HG03521 (cell line): ENCODE measurements at regions not wholly inside any gene's neighbourhood (a gene's known extent, or its start where the extent isn't known, plus 50 kb on each side); places are given as distances from the start of the nearest gene placed in this dataset.
"Not testable (repeated sequence)": the region's sequence is repeated elsewhere in the genome, so short reads cannot be mapped to it uniquely, and the experiment has no call there.

Experiments
- ATAC-seq: cut with Tn5 transposase; IDR thresholded peaks from one replicate; pipeline ENCODE4 v1.9.1; 2021; ENCODE audit warnings: mild to moderate bottlenecking, moderate library complexity; ENCODE audit not compliant: unreplicated experiment

DNA sequence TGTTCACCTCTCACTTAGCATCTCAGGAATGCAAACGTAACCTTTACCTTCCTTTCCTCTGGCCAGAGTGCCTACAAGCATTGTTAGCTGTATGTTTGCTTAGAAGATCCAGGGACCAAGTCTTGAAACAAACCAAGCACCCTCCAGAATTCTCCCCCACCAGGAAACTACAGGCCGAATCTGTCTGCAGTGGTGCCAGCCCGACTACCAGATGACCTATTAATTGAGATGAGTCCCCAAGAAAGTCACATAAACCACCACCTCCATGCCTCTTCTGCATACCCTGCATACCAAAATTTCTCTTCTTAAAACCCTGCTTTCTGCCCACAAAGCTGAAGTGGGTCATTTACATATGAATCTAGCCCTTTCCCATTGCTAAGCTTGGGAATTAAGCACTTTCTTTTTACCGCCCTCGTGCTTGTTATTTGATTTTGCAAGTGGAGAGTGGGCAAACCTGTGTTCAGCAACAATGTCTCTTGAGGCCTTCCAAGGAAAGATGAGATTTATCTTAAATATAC is 1239.1 kb downstream of the CDH12 start:
- no peak for ATAC-seq

DNA sequence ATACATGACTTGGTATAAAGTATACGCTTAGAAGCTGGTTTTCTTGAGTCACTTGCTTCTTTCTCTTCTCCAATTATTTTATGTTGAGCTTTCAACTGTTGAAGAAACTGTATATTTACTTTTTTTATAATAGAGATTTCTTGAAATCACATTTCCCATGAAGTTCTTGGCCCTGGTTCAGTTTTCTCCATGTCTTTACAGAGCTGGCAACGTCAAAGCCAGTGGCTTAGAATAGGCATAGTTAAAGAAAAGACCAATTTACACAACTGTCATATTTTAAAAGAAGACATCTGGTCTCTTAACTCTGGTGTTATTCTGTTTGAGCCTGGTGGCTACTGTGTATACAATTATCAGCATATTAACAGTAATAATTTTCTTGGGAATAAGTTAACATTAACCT is 1249.3 kb downstream of the CDH12 start:
- no peak for ATAC-seq

DNA sequence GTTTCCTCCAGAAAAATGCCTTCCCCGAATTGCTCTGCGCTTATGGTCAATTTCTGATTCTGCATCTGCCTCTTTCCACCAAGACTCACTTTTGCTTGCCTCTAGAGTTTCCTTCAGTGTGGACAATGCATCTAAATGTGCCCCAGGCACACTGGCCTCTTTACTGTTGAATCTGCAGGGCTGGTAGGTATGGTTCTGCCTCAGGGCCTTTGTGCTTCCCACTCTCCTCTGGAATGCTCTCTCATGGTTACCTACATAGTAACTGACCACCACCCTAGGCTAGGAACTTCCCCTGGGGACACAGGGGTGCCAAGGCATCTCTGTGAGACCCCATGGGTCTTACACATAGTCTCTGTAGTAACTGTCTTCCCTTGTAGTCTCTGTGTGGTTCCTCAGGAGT is 1258.6 kb downstream of the CDH12 start:
- no peak for ATAC-seq

DNA sequence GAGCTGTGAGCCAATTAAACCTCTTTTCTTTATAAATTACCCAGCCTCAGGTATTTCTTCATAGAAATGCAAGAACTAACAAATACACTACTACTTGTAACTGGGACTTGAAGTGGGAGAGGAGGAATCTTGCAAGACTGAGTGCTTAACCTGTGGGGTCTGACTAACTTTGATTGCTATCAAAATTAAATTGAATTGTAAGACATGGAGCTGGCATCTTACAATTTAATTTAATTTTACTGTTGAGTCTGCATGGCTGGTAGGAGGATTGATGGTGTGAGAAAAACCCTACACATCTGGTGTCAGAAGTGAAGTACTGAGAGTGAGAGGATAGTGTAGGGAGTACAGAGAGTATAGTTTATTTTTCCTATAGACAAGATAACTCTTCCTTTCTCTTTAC is 1259.9 kb downstream of the CDH12 start:
- no peak for ATAC-seq

DNA sequence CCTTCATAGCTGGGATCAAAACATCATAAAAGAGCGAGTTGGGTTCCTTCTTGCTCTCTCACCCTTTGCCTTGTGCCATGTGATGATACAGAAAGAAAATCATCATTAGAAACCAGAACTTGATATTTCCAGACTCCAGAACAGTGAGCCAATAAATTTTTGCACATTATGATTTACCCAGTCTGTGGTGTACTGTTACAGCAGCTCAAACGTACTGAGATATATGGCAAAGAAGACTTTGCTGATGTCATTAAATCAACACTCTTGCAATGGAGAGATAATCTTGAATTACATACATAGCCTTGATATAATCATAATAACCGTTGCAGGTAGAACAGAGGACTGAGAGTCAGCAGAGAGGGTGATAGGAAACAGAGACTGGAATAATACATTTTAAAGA is 1271.6 kb downstream of the CDH12 start:
- ATAC-seq, result no peak

DNA sequence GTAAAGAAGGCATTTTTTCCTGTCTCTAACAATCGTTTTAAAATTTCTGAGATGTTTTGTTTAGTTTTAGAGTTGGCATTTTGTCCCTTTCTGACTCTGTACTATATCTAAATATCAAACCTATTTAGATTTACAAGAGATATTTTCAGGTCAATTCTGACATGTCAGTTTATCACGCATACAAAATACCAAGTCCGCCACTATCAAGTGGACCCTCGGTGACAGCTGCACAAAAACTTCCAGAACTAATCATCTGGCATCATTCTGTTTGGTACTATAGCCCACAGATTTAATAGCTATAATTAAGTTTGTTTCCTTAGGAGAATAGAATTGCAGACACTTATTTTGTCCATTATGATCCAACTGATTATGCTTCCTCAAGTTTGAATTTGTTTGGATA is 1278.2 kb downstream of the CDH12 start:
- ATAC-seq, result no peak

DNA sequence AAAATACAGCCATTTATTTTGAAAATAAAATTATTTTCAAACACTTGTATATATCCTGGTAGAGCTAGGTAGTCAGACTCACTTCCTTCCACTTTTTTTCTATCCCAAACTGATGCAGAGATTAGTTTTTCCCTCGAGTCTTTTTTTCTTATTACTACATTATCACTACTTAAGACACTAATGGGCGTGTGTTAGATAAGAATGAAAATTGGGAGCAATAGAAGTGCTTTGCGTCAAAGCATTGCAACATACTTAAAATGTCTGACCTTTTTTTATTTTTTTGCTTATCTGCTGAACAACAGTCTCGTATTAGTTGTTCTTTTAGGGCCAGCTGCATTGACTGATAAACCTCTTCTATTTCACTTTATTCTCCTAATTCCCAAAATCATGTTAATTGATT is 1278.7 kb downstream of the CDH12 start:
- no peak for ATAC-seq

DNA sequence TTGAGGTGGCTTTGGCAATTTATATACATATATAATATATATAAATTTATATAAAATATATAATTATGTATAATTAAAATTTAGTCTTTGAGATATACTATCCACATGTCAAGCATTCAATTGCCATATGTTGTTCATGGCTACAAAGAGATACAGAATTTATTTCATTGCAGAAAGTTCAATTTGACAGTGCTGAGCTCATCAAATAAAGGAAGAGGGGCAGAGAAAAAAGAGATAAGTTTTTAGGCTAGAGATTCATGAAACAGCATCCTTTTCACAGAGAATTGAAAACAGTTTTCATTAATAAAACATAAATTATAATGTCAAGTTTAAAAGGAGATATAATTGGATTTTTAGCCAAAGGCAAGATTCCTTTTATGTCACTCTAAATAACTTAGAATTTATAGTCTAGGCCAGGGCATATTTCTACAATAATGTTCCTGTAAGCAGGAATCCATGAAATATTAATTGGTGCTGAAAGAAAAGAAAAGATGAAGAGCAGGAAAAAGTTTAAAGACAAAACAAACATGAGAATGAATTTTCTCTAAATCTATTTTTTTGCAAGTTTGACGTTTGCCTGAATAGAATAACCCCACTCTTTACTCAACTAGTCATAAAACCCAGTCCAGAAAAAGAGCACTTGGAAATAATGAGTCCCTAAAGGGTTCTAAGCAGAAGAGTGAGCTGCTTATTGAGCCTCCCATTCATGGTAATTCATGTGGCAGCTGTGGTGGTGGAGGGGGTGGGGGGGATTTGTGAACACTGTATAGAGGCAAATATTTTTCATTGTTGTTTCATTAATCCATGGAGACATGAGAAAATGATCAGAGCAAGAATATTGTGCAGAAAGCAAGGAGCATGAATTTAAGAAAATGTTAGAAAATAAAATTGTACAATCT is 1279.5 kb downstream of the CDH12 start:
- no peak for ATAC-seq

DNA sequence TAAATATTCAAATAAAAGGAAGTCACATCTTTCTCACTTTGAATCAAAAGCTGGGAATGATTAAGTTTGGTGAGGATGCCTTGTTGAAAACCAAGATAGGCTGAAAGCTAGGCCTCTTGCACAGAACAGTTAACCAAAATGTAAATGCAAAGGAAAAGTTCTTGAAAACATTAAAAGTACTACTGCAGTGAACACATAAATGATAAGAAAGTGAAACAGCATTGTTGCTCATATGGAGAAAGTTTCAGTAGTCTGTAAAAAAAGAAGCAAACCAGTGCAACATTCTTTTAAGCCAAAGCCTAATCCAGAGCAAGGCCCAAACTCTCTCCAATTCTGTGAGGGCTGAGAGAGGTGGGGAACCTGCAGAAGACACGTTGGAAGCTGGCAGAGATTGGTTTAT is 1281.9 kb downstream of the CDH12 start:
- not testable (repeated sequence) for ATAC-seq

DNA sequence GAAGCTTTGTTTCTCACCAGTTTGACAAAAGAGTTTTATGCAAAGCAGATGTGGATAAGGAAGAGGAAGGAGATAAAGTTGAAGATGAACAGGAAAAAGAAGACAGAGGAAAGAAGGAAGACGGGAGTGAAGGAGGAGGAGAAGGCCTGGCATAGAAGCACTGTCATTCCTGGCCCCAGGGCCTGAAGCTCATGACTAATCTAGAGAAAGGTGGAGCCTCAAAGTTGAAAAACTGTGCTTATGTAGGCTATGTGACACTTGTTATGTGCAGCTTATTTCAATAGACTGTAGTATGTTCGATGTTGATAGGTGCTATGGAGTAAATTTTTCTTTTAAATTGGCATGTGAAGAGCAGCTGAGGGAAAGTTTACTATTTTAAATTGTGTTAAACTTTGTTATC is 1294.0 kb downstream of the CDH12 start:
- ATAC-seq, result not testable (repeated sequence)

DNA sequence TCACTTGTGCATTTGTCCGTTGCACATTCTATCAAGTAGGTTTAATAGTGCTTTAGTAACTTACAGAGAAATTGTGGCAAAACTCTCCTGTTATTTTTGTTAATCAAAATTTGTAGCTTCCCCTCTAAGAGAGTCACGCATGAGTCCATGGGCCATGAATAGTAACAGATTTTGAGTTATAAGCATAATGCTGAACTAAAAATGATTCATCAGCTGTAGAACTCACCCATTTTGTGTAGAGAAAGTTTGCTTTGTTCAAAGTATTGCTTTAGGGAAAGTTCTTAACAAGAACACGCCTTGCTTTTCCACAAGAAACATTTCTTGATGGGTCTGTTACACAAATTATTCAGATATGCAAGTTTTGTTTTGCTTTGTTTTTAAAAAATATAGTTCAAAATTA is 1300.9 kb downstream of the CDH12 start:
- not testable (repeated sequence) for ATAC-seq

DNA sequence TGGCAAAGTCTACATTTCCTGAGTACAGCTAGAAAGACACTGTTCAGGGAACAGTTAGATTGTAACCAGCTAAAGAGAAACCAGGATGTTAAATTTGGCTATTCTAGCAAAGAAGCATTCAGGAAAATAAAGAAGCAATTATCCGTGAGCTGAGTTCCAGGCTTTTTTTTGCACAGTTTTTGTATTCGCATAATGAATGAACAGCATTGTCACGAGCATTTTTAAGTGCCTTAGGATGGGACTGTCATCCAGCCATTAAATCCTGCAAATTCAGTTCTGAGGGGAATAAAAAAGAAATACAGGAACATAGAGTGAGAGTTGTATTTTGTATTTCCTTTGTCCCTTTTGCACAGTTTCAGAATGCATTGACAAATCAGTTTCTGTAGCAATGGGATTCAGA is 1302.2 kb downstream of the CDH12 start:
- ATAC-seq, result not testable (repeated sequence)

DNA sequence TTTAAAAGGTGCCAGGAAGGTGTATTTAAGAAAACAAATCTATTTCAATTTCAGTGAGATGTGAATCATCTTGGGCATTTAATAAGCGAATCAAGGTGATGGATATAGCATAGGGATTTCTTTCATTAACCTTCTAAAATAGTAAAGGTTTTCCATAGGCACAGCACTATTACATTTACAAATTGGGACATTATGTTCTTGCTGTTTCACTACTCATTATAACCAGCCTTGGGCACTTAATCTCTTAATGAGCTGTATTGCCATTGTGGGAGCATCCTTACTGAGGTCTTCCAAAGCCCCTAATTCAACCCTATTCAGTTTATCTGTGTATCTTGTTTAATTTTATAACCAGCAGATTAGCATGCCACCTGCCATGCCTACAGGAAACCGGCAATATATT is 1305.5 kb downstream of the CDH12 start:
- ATAC-seq, result not testable (repeated sequence)

DNA sequence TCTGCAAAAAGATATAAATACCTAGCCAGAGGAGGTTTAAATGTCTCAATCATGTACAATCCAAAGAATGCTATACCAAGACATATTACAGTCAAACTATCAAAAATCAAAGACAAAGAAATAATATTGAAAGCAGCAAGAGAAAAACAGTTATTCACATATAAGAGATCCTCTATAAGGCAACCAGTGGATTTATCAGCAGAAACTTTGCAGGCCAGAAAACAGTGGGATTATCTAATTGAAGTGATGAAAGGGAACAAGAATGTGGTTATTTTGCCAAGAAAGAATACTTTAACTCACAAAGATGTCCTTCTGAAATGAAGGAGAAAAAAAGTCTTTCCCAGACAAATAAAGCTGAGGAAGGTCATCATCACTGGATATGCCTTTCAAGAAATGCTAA is 1318.0 kb downstream of the CDH12 start:
- not testable (repeated sequence) for ATAC-seq

DNA sequence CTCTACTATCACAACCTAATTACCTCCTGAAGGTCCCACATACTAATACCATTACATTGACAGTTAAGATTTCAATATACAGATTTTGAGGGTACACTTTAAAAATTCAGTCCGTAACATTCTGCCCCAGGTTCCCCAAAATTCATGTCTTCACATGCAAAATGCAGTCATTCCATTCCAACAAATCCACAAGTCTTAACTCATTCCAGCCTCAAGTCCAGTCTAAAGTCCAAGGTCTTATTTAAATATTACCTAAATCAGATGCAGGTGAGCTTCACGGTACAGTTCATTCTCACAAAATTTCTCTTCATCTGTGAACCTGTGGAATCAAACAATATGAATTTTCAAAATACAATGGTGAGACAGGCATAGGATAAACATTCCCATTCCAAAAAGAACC is 1332.0 kb downstream of the CDH12 start:
- ATAC-seq, result not testable (repeated sequence)

DNA sequence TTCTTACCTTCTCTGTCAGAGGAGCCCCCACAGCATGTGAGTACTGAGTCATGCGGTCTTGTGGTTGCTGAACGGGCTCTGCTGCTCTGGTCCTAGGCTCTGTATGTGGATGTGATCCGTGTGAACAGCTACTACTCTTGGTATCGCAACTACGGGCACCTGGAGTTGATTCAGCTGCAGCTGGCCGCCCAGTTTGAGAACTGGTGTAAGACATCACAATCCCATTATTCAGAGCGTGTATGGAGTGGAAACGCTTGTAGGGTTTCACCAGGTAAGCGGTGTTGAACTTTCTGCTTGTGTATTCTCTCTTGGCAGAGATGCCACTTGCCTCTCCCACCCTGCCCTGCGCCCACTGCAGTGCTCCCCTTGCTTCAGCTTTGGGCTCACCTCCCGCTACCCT is 1356.2 kb downstream of the CDH12 start:
- ATAC-seq, result not testable (repeated sequence)

DNA sequence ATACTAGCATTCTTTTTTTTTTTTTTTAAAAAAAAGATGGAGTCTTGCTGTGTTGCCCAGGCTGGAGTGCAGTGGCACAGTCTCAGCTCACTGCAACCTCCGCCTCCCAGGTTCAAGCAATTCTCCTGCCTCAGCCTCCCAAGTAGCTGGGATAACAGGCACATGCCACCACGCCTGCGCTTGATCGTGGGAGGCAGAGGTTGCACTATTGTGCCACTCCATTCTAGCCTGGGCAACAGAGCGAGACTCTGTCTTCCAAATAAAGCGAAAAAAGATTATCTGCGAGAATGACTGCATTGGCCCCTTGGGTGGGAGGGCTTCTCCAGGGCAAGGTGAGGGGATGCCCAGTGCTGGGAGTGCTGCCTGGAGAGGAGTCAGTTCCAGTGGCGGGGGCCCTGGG is 1357.1 kb downstream of the CDH12 start:
- ATAC-seq, result not testable (repeated sequence)

DNA sequence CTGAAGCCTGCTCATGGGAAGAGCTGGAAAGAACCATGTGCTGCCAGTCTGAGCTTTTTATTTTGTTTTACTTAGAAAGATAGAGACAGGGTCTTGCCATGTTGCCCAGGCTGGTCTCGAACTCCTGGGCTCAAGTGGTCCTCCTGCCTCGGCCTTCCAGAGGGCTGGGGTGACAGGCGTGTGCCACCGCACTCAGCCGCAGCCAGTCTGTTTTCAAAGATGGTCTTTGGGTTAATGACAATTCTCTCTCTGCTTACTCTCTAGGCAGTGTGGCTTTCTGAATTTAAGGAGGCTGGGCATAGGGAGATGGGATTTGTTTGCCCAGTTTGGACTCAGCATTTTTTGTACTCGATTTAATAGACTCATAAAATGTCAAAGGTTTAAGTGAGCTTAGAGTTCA is 1357.9 kb downstream of the CDH12 start:
- not testable (repeated sequence) for ATAC-seq

DNA sequence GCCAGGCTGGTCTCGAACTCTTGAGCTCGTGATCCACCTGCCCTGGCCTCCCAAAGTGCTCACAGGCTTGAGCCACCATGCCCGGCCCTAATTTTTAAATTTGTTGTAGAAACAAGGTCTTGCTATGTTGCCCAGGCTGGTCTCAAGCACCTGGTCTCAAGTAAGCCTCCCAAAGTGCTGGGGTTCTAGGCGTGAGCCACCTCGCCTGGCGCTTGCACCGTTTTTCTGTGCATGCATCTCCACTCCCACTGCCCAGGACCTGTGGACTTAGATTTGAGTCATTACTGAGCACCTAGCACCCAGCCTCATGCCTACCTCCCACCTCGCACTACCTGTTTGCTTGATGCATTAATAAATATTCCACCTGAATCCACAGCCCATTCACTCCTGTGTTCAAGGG is 1359.1 kb downstream of the CDH12 start:
- not testable (repeated sequence) for ATAC-seq

DNA sequence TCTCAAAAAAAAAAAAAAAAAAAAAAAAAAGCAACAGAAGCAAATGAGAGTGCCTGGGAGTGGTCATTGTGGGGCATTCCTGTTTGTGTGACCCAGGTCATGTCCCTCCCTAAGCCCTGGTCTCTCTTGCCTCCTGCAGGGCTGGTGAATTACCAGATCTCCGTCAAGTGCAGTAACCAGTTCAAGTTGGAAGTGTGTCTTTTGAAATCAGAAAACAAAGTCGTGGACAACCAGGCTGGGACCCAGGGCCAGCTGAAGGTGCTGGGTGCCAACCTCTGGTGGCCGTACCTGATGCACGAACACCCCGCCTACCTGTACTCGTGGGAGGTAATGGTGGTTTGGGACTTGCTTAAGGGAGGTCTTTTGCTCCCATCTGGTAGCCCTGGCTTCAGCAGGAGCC is 1362.0 kb downstream of the CDH12 start:
- not testable (repeated sequence) for ATAC-seq

DNA sequence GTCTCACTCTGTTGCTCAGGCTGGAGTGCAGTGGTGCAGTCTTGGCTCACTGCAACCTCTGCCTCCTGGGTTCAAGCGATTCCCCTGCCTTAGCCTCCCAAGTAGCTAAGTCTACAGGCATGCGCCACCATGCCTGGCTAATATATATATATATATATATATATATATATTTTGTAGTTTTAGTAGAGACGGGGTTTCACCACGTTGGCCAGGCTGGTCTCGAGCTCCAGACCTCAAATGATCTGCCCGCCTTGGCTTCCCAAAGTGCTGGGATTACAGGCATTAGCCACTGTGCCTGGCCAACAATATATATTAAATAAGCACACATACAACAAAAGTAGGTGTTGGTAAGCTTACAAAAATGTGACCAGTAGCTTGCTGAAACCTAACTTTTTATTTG is 1364.3 kb downstream of the CDH12 start:
- not testable (repeated sequence) for ATAC-seq

DNA sequence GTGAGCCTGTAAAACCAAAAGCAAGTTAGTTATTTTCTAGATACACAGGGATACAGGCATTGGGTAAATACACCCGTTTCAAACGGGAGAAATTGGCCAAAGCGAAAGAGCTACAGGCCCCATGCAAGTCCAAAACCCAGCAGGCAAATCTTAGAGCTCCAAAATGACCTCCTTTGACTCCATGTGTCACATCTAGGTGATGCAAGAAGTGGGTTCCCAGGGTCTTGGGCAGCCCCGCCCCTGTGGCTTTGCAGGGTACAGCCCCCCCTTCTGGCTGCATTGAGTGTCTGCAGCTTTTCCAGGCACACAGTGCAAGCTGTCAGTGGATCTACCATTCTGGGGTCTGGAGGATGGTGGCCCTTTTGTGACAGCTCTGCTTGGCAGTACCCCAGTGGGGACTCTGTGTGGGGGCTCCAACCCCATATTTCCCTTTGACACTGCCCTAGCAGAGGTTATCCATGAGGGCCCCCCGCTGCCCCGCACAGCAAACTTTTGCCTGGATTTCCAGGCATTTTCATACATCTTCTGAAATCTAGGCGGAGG is 1367.6 kb downstream of the CDH12 start:
- not testable (repeated sequence) for ATAC-seq
